Right lobe of liver (tissue), 6 donors: ENCODE measurements at regions not wholly inside any gene's neighbourhood (a gene's known extent, or its start where the extent isn't known, plus 50 kb on each side); places are given as distances from the start of the nearest gene placed in this dataset.

Experiments used
- ATAC-seq, 4 donors: fragments of 200-7000 bp; cut with Tn5 transposase; one replicate each; pipeline ENCODE4 v1.9.1; 2020; ENCODE audit warnings: mild to moderate bottlenecking in 4 of 4, moderate library complexity in 4 of 4
- DNase-seq, 3 donors: peaks; one replicate each; pipeline ENCODE4 v3.0.0-alpha.2; 2020
- H3K27ac ChIP-seq, 3 donors: fragments of 200-600 bp; one replicate each; pipeline ENCODE4 v1.8.0; 2022
- H3K27me3 ChIP-seq, 2 donors: fragments of 200-600 bp; one replicate each; pipeline ENCODE4 v1.8.0; 2022
- H3K36me3 ChIP-seq, 4 donors: fragments of 200-600 bp; sonication (generic) in 1 of 4; one replicate each; pipeline versions ENCODE4 v1.5.1 to v1.8.0; 2017 to 2022; ENCODE audit warnings: control low read depth in 1 of 4
- H3K4me1 ChIP-seq, 4 donors: fragments of 200-600 bp; sonication (generic) in 1 of 4; one replicate each; pipeline versions ENCODE4 v1.5.1 to v1.8.0; 2017 to 2022; ENCODE audit warnings: control low read depth in 1 of 4
- H3K4me3 ChIP-seq, 3 donors: fragments of 200-600 bp; one replicate each; pipeline ENCODE4 v1.8.0; 2022
- H3K9me3 ChIP-seq, 4 donors: fragments of 200-600 bp; sonication (generic) in 1 of 4; one replicate each; pipeline versions ENCODE4 v1.5.1 to v1.8.0; 2017 to 2022; ENCODE audit warnings: control low read depth in 1 of 4
- CTCF ChIP-seq, 4 donors: fragments of 200-600 bp in 3 of 4; fragments of 450-650 bp in 1 of 4; IDR thresholded peaks; one replicate each; pipeline versions ENCODE4 v1.5.1 to v1.8.0; 2016 to 2022; ENCODE audit warnings: antibody characterized with exemption in 4 of 4, mild to moderate bottlenecking in 2 of 4
- POLR2A ChIP-seq: fragments of 450-650 bp; IDR thresholded peaks from one replicate; pipeline ENCODE4 v1.6.1; 2017; ENCODE audit warnings: antibody characterized with exemption, mild to moderate bottlenecking
- WGBS: methylation state at CpG from one replicate; pipeline ENCODE4 v1.1.6; 2018; ENCODE audit warnings: low coverage, low lambda C conversion rate; ENCODE audit not compliant: insufficient coverage; ENCODE audit errors: missing lambda C conversion rate; 5-methylcytosine and 5-hydroxymethylcytosine counted together
- intact Hi-C, 2 donors: fragments of 100-400 bp; cut with DNase I; formaldehyde crosslinking; loops; one replicate each; pipeline versions ENCODE4 v1.11.2 to v1.14.1; 2022
- donor health status: DM: no; HTN: yes; CAD: no.
- donor health status: DM: no; HTN: no; CAD: no.
- donor health status: DM: no; HTN: no; CAD: no.
- donor health status: DM: no; HTN: yes; CAD: no.
- donor health status: DM: no; HTN: yes; CAD: no.

GRCh38 chr10:55631071-55631654 is 729.9 kb downstream of the ZWINT start:
- peak; percentile 59 to 68 (median 62) for DNase-seq
- H3K9me3 ChIP-seq: no peaks in the 10 kb centered on the region
- H3K4me3 ChIP-seq: peak overlapping the region; percentile 35 to 56 (median 47)
- no peaks in the 10 kb centered on the region for H3K36me3 ChIP-seq
- 7% methylated on average over 6 of the region's 49 CpGs for WGBS
- no peak overlapping the region for H3K27ac ChIP-seq
- TF ChIP-seq POLR2A: no peak
- peak; percentile 33 to 73 (median 57) for TF ChIP-seq CTCF (IDR thresholded peaks at IDR 0.05)
- peaks cover 0 to 11% (median 0%) of the 10 kb centered on the region in 4 donors for H3K4me1 ChIP-seq
- H3K27me3 ChIP-seq: peaks cover 0 to 10% of the 10 kb centered on the region in 2 donors
- intact Hi-C loops: no loop called here
- peak; percentile 95 to 96 (median 96) for ATAC-seq

GRCh38 chr10:55630491-55631056 is 730.5 kb downstream of the ZWINT start:
- WGBS: 7% methylated on average over 12 of the region's 35 CpGs
- Histone ChIP-seq H3K27me3 (peaks cover 0 to 10% of the 10 kb centered on the region in 2 donors), H3K27ac (no peak overlapping the region), H3K9me3 (no peaks in the 10 kb centered on the region), H3K36me3 (no peaks in the 10 kb centered on the region), H3K4me1 (peaks cover 0 to 11% (median 0%) of the 10 kb centered on the region in 4 donors), H3K4me3 (peak overlapping the region; percentile 35 to 56 (median 47))
- TF ChIP-seq POLR2A (no peak), CTCF (IDR thresholded peaks at IDR 0.05) (no peak)
- ATAC-seq (peak in 3 of 4 donors; percentile 11 to 25 (median 21)), DNase-seq (peak in 1 of 3 donors; percentile 19)
- intact Hi-C loops: no loop called here

GRCh38 chr10:55629793-55630490 is 731.1 kb downstream of the ZWINT start:
- Histone ChIP-seq H3K27me3 (peaks cover 0 to 10% of the 10 kb centered on the region in 2 donors), H3K27ac (no peak overlapping the region), H3K36me3 (no peaks in the 10 kb centered on the region), H3K9me3 (no peaks in the 10 kb centered on the region), H3K4me3 (peak overlapping the region in 1 of 3 donors; percentile 35), H3K4me1 (peaks cover 0 to 11% (median 0%) of the 10 kb centered on the region in 4 donors)
- ATAC-seq (peak; percentile 55 to 69 (median 60)), DNase-seq (peak in 2 of 3 donors; percentile 32 to 55)
- peak in 3 of 4 donors; percentile 39 to 49 (median 49) for TF ChIP-seq CTCF (IDR thresholded peaks at IDR 0.05)
- no peak for TF ChIP-seq POLR2A
- intact Hi-C loops: no loop called here
- WGBS: 2% methylated on average over 21 of the region's 21 CpGs

- TF ChIP-seq CTCF (IDR thresholded peaks at IDR 0.05): no peak
- DNase-seq: peak; percentile 33 to 51 (median 47)
- intact Hi-C loops: no loop called here
- ATAC-seq: peak in 2 of 4 donors; percentile 8 to 9
- Histone ChIP-seq H3K9me3 (no peaks in the 10 kb centered on the region), H3K36me3 (no peaks in the 10 kb centered on the region), H3K4me3 (no peak overlapping the region), H3K27ac (no peak overlapping the region), H3K27me3 (peaks cover 0 to 10% of the 10 kb centered on the region in 2 donors), H3K4me1 (peaks cover 0 to 11% (median 0%) of the 10 kb centered on the region in 4 donors)
- 2% methylated on average over 9 of the region's 30 CpGs for WGBS
Measured at GRCh38 chr10:55628260-55628701, 732.8 kb downstream of the ZWINT start.
